Embryonic facial prominence (tissue), 1 donor: ENCODE measurements at regions not wholly inside any gene's neighbourhood (a gene's known extent, or its start where the extent isn't known, plus 50 kb on each side); places are given as distances from the start of the nearest gene placed in this dataset.
"Not testable (repeated sequence)": the region's sequence is repeated elsewhere in the genome, so short reads cannot be mapped to it uniquely, and the experiment has no call there.

Experiments
- DNase-seq: peaks from one replicate; pipeline ENCODE4 v3.0.0-alpha.2; 2016; ENCODE audit errors: extremely low spot score

- DNase-seq, result no peak
Measured at GRCh38 chr15:38809621-38810020, 245.0 kb upstream of the RASGRP1 start.

GRCh38 chr15:38810686-38811085 is 246.1 kb upstream of the RASGRP1 start:
- no peak for DNase-seq

GRCh38 chr15:38814254-38814653 is 249.6 kb upstream of the RASGRP1 start:
- not testable (repeated sequence) for DNase-seq

GRCh38 chr15:38814891-38815290 is 250.3 kb upstream of the RASGRP1 start:
- no peak for DNase-seq

GRCh38 chr15:38817427-38818156 is 253.0 kb upstream of the RASGRP1 start:
- DNase-seq, result no peak

- DNase-seq, result no peak
Measured at GRCh38 chr15:38818157-38818790, 253.7 kb upstream of the RASGRP1 start.

GRCh38 chr15:38819387-38819950 is 254.9 kb upstream of the RASGRP1 start:
- DNase-seq, result no peak

GRCh38 chr15:38823263-38823662 is 258.6 kb upstream of the RASGRP1 start:
- DNase-seq, result no peak

GRCh38 chr15:38824719-38825118 is 260.1 kb upstream of the RASGRP1 start:
- no peak for DNase-seq

GRCh38 chr15:38826880-38827279 is 262.3 kb upstream of the RASGRP1 start:
- no peak for DNase-seq

GRCh38 chr15:38828031-38828532 is 263.5 kb upstream of the RASGRP1 start:
- DNase-seq, result no peak

- DNase-seq, result no peak
Measured at GRCh38 chr15:38829086-38829485, 264.5 kb upstream of the RASGRP1 start.

GRCh38 chr15:38842226-38842625 is 277.6 kb upstream of the RASGRP1 start:
- DNase-seq, result no peak

- DNase-seq, result no peak
Measured at GRCh38 chr15:38843051-38843501, 278.5 kb upstream of the RASGRP1 start.

- DNase-seq, result no peak
Measured at GRCh38 chr15:38843736-38844590, 279.3 kb upstream of the RASGRP1 start.

GRCh38 chr15:38844736-38845135 is 280.1 kb upstream of the RASGRP1 start:
- DNase-seq, result no peak

- no peak for DNase-seq
Measured at GRCh38 chr15:38846346-38846745, 281.7 kb upstream of the RASGRP1 start.

GRCh38 chr15:38847666-38848065 is 283.1 kb upstream of the RASGRP1 start:
- DNase-seq, result no peak

- no peak for DNase-seq
Measured at GRCh38 chr15:38849046-38849445, 284.4 kb upstream of the RASGRP1 start.

- DNase-seq, result not testable (repeated sequence)
Measured at GRCh38 chr15:38852188-38852587, 287.6 kb upstream of the RASGRP1 start.

- DNase-seq, result no peak
Measured at GRCh38 chr15:38853608-38854007, 289.0 kb upstream of the RASGRP1 start.

GRCh38 chr15:38854506-38854905 is 289.9 kb upstream of the RASGRP1 start:
- no peak for DNase-seq
